ENCODE measurements at regions not wholly inside any gene's neighbourhood (a gene's known extent, or its start where the extent isn't known, plus 50 kb on each side); places are given as distances from the start of the nearest gene placed in this dataset.

DNA sequence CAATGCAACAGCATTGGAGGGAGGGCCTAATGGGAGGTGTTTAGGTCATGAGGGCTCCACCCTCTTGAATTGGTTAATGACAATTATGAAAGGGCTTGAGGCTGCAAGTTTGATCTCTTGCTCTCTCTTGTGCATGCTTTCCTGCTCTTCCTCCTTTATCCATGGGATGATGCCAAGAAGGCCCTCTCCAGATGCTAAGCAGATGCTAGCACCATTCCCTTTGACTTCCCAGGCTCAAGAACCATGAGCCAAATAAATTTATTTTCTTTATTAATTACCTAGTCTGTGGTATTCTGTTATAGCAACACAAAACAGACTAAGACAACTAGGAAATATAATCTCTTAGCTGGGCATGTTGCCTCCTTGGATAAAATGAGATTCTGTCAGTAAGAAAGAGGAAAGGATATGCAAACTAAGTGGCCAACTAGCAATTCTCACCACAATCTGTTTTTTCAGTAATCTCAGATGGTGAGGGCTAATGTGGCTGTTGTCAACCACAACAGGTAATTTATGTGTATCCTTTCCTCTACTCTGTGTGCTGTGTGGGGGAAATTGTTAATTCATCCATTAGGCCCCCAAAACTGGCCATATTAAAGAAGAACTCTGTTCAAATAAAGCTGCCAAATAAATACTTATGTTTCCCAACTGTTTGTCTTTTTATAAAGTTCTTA lies 269.1 kb upstream of the CD180 start:
- no peaks in the 10 kb centered on the region for H3K36me3 Mint-ChIP-seq (ENCODE audit: insufficient read depth, unreplicated experiment)
- no peaks in the 10 kb centered on the region for H3K4me1 Mint-ChIP-seq (ENCODE audit: low read depth, unreplicated experiment)
- no peaks in the 10 kb centered on the region for H3K9me3 Mint-ChIP-seq (ENCODE audit: low read depth, unreplicated experiment)
- intact Hi-C loops (cut with micrococcal nuclease; ENCODE audit: unreplicated experiment): no loop called here
- no peaks in the 10 kb centered on the region for H3K27me3 Mint-ChIP-seq (ENCODE audit: unreplicated experiment)
- no peak for DNase-seq
- H3K27ac Mint-ChIP-seq (ENCODE audit: unreplicated experiment): no peak overlapping the region
- TF ChIP-seq, protein P1, sequence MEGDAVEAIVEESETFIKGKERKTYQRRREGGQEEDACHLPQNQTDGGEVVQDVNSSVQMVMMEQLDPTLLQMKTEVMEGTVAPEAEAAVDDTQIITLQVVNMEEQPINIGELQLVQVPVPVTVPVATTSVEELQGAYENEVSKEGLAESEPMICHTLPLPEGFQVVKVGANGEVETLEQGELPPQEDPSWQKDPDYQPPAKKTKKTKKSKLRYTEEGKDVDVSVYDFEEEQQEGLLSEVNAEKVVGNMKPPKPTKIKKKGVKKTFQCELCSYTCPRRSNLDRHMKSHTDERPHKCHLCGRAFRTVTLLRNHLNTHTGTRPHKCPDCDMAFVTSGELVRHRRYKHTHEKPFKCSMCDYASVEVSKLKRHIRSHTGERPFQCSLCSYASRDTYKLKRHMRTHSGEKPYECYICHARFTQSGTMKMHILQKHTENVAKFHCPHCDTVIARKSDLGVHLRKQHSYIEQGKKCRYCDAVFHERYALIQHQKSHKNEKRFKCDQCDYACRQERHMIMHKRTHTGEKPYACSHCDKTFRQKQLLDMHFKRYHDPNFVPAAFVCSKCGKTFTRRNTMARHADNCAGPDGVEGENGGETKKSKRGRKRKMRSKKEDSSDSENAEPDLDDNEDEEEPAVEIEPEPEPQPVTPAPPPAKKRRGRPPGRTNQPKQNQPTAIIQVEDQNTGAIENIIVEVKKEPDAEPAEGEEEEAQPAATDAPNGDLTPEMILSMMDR (IDR thresholded peaks at IDR 0.05; ENCODE audit: unreplicated experiment): no peak
- no TSS peak for BruUV-seq (replicated peaks)
- CTCF ChIA-PET: no interaction called here
- no peak overlapping the region for H3K4me3 Mint-ChIP-seq (ENCODE audit: low read depth, unreplicated experiment)

DNA sequence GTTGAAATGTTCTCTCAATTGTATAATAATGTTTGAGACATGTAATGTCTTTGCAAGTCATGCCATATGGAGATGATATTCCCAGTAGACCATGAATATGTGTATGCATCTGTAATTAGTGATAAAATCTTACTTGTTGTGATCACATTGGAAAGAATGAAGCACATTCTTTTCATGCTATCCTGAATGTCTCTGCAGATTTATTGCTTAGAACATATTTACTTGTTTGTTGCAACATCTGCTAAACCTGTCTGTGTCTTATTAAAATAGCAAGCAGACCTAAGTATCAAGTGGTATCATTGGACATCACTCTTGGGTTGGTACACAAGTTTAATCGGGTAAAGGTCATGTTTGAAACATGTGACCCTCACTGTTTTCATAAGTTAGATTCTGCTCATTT lies 265.5 kb upstream of the CD180 start:
- intact Hi-C loops (cut with micrococcal nuclease; ENCODE audit: unreplicated experiment): no loop called here
- Mint-ChIP-seq H3K9me3 (ENCODE audit: low read depth, unreplicated experiment) (no peaks in the 10 kb centered on the region), H3K4me1 (ENCODE audit: low read depth, unreplicated experiment) (no peaks in the 10 kb centered on the region), H3K4me3 (ENCODE audit: low read depth, unreplicated experiment) (no peak overlapping the region), H3K27me3 (ENCODE audit: unreplicated experiment) (no peaks in the 10 kb centered on the region), H3K36me3 (ENCODE audit: insufficient read depth, unreplicated experiment) (no peaks in the 10 kb centered on the region), H3K27ac (ENCODE audit: unreplicated experiment) (no peak overlapping the region)
- BruUV-seq (replicated peaks): no TSS peak
- no peak for DNase-seq
- CTCF ChIA-PET: no interaction called here
- TF ChIP-seq, protein P1 (IDR thresholded peaks at IDR 0.05; ENCODE audit: unreplicated experiment): no peak

DNA sequence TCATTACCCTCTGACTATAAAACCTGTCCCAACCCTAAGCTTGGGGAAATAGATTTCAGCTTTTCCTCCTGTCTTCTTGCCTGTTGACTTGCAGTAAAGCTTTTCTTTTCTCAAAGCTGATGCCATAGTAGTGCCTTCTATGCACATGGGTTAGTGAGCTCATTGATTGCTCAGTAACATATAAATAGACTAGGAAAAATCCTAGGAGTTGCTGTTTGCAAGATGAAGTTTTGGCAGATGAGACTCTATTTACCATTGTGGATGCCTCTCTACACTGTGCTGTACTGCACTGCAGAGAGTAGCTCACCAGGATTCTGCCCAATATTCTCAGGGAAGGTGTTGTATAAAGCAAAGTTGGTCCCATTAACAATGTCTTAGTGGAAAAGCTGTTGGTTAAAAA lies 262.7 kb upstream of the CD180 start:
- CTCF ChIA-PET: interaction anchor here (1.0 kb wide), 1 partner anchor 10 kb away, joined by 3 read pairs; no protein-coding TSS in a partner anchor
- TF ChIP-seq, protein P1 (IDR thresholded peaks at IDR 0.05; ENCODE audit: unreplicated experiment): no peak
- Mint-ChIP-seq H3K4me1 (ENCODE audit: low read depth, unreplicated experiment) (no peaks in the 10 kb centered on the region), H3K27me3 (ENCODE audit: unreplicated experiment) (no peaks in the 10 kb centered on the region), H3K4me3 (ENCODE audit: low read depth, unreplicated experiment) (no peak overlapping the region), H3K9me3 (ENCODE audit: low read depth, unreplicated experiment) (no peaks in the 10 kb centered on the region), H3K27ac (ENCODE audit: unreplicated experiment) (no peak overlapping the region), H3K36me3 (ENCODE audit: insufficient read depth, unreplicated experiment) (no peaks in the 10 kb centered on the region)
- BruUV-seq (replicated peaks): no TSS peak
- intact Hi-C loops (cut with micrococcal nuclease; ENCODE audit: unreplicated experiment): no loop called here
- DNase-seq: no peak

DNA sequence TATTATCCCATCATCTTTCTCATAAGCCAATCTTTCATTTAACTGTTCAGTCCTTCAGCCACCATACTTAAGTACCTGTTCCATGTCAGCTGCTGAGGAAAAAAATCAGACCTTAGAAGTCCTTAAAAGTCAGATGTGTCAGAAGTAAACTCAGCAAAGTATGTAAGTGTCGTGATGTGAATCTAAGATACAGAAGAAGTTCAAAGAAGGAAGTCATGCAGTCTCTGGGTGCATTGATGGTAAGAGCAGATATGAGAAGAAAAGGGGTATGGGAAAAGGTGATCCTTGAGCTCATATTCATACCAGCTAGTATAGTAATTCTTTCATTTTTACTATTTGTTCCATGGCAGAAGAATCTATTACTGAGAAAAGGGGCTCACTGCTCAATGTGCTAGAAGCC lies 259.4 kb upstream of the CD180 start:
- CTCF ChIA-PET: no interaction called here
- TF ChIP-seq, protein P1 (IDR thresholded peaks at IDR 0.05; ENCODE audit: unreplicated experiment): no peak
- Mint-ChIP-seq H3K4me3 (ENCODE audit: low read depth, unreplicated experiment) (no peak overlapping the region), H3K27me3 (ENCODE audit: unreplicated experiment) (no peaks in the 10 kb centered on the region), H3K27ac (ENCODE audit: unreplicated experiment) (no peak overlapping the region), H3K36me3 (ENCODE audit: insufficient read depth, unreplicated experiment) (no peaks in the 10 kb centered on the region), H3K4me1 (ENCODE audit: low read depth, unreplicated experiment) (no peaks in the 10 kb centered on the region), H3K9me3 (ENCODE audit: low read depth, unreplicated experiment) (no peaks in the 10 kb centered on the region)
- DNase-seq: no peak
- no TSS peak for BruUV-seq (replicated peaks)
- intact Hi-C loops (cut with micrococcal nuclease; ENCODE audit: unreplicated experiment): no loop called here
